Stimulated activated naive CD8-positive, alpha-beta T cell treated with anti-CD3 and anti-CD28 coated beads, Interleukin-15, amount 100 ng/mL, for 72 hours (primary cell): ENCODE measurements at regions not wholly inside any gene's neighbourhood (a gene's known extent, or its start where the extent isn't known, plus 50 kb on each side); places are given as distances from the start of the nearest gene placed in this dataset.

Experiments
- ATAC-seq: fragments of 150-1000 bp; cut with Tn5 transposase; 2 replicates; pipeline ENCODE4 v1.10.0; 2021; ENCODE audit warnings: mild to moderate bottlenecking, moderate library complexity
- DNase-seq, 2 donors: peaks; one replicate each; pipeline ENCODE4 v3.0.0; 2021 to 2022
- H3K27ac Mint-ChIP-seq, 2 donors: one replicate each; pipeline ENCODE4 v1.8.0; 2022; ENCODE audit warnings: mild to moderate bottlenecking in 2 of 2, mixed read lengths in 2 of 2, moderate library complexity in 2 of 2
- H3K27me3 Mint-ChIP-seq: one replicate; pipeline ENCODE4 v1.8.0; 2022; ENCODE audit warnings: mixed read lengths
- H3K4me1 Mint-ChIP-seq: one replicate; pipeline ENCODE4 v1.8.0; 2022; ENCODE audit warnings: mild to moderate bottlenecking, mixed read lengths
- H3K4me3 Mint-ChIP-seq, 2 donors: one replicate each; pipeline ENCODE4 v1.8.0; 2022; ENCODE audit warnings: mild to moderate bottlenecking in 2 of 2, mixed read lengths in 2 of 2, moderate library complexity in 1 of 2
- H3K9me3 Mint-ChIP-seq, 2 donors: one replicate each; pipeline ENCODE4 v1.8.0; 2022; ENCODE audit warnings: mixed read lengths in 2 of 2

- Mint-ChIP-seq H3K4me1 (peaks cover 90% of the 10 kb centered on the region), H3K4me3 (peak overlapping the region; percentile 70 to 73), H3K27ac (peak overlapping the region; percentile 7 to 82), H3K27me3 (no peaks in the 10 kb centered on the region), H3K9me3 (no peaks in the 10 kb centered on the region)
- ATAC-seq (no peak), DNase-seq (no peak)
Observed at GRCh38 chr17:77420095-77420803, 279.5 kb downstream of the SEC14L1 start.

DNA sequence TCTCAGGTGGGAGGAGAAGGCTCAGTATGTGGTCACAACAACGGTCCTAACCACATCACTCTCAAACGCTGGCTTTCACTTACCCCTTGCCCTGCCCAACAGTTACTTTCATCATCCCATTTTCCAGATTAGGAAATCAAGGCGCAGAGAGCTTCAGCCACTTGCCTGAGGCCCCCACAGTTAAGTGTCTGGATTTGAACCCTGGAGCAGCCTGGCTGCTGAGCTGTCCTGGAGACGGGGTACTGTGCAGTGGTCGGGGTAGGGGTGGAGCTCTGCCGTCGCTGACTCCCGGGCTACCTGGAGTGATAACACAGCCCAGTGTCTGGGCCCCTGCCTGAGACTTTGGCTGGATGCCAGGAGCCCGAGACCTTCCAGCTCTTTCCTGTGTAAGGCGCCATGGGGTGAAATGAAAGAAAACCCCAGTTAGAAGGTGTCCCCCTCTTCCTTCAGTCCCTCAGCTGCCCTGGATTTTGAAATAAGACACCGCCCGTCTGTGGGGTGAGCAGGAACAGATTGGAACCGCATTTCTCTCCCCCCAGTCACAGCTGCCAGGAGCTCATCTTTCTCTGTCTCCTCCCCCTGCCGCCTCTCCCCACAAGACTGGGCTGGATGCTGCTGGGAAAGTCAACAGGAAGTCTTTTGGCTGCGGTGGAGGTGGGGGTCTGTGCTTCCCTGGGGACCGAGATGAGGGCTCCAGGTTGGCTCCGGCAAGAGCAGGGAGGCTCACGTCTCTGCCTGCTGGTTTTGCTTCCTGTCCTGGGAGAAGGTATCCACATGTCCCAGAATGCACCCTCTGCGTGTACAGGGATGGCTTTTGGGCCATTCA, 280.2 kb downstream of the SEC14L1 start:
- Mint-ChIP-seq H3K4me1 (peaks cover 90% of the 10 kb centered on the region), H3K27ac (peak overlapping the region; percentile 82), H3K9me3 (no peaks in the 10 kb centered on the region), H3K4me3 (peak overlapping the region; percentile 70 to 73), H3K27me3 (no peaks in the 10 kb centered on the region)
- DNase-seq (peak; percentile 44 to 56), ATAC-seq (peak; percentile 76)

DNA sequence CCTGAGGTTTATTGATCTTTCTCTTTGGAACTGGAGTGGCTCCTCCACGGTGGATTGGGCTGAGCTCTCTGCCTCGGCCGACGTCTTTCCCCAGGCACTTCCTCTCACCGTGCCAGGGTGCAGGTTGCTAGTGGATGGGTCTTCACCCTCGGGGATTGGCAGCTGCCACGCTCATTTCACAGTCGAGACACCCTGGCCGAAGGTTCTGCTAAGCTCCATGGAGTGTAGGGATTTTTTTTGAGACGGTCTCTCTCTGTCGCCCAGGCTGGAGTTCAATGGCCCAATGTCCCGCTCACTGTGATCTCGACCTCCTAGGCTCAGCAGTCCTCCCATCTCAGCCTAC, 280.8 kb downstream of the SEC14L1 start:
- peak overlapping the region; percentile 82 for H3K27ac Mint-ChIP-seq
- peak overlapping the region; percentile 70 to 73 for H3K4me3 Mint-ChIP-seq
- no peaks in the 10 kb centered on the region for H3K9me3 Mint-ChIP-seq
- H3K4me1 Mint-ChIP-seq: peaks cover 90% of the 10 kb centered on the region
- DNase-seq (no peak), ATAC-seq (no peak)
- no peaks in the 10 kb centered on the region for H3K27me3 Mint-ChIP-seq

DNA sequence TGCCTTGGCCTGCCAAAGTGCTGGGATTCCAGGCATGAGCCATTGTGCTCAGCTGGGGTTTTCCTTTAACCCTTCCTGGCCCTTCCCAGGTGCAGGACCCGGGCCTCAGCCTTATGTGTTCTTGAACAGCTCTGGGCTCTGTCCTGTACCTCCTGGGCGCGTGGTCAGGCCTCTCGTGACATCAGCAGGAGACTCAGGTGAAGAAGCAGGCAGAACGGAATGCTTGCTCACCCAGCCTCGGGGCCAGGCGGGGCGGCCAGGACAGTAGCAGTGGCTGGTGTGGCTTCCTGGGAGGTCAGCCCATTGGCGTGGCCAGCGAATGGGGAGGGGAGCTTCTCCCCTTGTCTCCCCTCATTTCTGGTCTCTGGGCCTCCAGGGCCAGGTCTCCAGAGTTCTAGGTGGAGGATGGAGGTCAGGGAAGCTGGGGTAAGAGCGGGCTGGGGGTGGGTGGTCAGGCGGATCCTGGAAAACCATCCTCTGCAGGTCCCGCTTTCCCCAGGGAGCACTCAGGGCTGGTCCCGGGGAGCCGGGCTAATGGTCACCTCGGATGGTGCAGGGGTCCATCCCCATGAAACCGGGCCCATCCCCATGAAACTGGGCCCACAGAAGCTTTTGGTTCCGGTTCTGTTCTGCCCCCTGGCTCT, 281.5 kb downstream of the SEC14L1 start:
- H3K9me3 Mint-ChIP-seq: no peaks in the 10 kb centered on the region
- no peak for ATAC-seq
- peaks cover 90% of the 10 kb centered on the region for H3K4me1 Mint-ChIP-seq
- H3K4me3 Mint-ChIP-seq: peak overlapping the region in 1 of 2 donors; percentile 73
- H3K27me3 Mint-ChIP-seq: no peaks in the 10 kb centered on the region
- DNase-seq: no peak
- H3K27ac Mint-ChIP-seq: no peak overlapping the region

- Mint-ChIP-seq H3K9me3 (no peaks in the 10 kb centered on the region), H3K4me1 (peaks cover 94% of the 10 kb centered on the region), H3K4me3 (no peak overlapping the region), H3K27me3 (no peaks in the 10 kb centered on the region), H3K27ac (peak overlapping the region in 1 of 2 donors; percentile 40)
- DNase-seq (no peak), ATAC-seq (no peak)
Observed at GRCh38 chr17:77422748-77423113, 282.0 kb downstream of the SEC14L1 start.

DNA sequence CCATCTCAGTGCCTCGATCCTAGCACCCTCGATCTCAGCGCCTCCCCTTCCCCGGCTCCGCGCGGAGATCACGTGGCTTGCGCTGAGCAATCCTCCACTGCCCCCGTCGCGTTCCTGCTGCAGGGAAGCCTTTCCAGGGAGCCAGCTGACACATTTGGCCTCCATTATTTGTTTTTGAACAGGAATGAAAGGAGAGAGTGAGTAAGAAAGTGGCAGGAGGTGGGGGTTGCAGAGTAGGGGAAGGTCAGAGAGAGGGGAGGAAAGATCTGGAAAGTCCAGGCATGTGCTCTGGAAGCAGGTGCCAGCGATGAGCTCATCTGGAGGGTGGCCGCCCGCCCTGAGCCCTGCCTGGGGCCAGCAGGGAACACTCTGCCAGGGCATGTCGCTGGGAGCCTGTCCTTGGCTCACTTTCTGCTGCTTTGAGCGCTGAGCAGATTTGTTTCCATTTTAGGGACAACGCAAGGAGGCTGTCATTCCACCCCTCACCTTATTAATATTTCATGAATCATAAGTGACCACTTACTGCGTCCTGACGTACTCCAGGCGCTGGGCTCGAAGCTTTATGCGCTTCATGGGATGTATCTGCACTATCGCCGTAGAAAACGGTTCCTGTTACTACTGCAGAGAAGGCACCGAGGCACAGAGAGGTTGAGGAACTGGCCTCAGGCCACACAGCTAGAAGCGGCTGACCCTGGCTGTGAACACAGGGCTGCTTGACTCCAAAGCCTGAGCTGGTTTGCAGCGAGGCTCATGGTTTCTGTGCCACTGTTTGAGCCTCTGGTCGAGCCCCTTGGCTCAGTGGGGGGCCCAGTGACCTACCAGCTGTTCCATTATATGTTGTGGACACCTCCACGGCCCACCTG, 283.1 kb downstream of the SEC14L1 start:
- ATAC-seq (no peak), DNase-seq (no peak)
- Mint-ChIP-seq H3K4me3 (no peak overlapping the region), H3K27me3 (no peaks in the 10 kb centered on the region), H3K27ac (no peak overlapping the region), H3K9me3 (no peaks in the 10 kb centered on the region), H3K4me1 (peaks cover 99% of the 10 kb centered on the region)

DNA sequence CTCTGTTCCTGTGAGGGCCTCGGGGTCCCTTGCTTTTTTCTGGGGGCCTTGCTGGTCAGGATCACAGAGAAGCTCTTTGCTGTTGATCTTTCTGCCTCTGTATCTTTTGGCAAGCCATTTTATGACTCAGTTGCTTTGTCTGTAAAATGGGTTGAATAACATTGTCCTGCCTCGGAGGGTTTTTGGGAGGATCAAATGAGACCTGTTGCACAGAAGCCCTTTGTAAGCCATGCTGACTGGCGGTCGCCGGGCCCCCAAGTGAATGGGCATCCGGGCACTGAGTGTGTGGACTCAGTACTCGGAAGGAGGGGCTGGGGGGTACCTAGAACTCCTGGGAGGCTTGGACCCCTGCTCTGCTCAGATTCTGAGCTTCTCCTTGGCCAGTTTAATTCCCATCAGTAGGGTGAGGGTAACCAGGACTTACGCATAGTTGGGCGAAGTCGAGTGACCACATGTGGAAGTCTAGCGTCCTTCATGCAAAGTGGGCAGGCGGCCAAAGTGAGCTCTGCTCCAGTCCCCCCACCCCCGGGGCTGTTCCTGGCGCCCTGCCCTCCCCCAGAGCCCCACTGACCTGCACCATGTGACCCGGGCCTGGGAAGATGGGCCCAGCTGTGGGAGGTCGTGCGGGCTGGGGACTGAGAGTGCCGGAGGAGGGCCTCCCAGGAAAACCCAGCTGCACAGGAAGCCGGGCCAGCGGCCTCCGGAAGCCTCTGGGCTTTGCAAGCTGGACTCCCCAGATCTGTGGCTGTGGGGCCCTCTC, 284.0 kb downstream of the SEC14L1 start:
- H3K27me3 Mint-ChIP-seq: no peaks in the 10 kb centered on the region
- H3K27ac Mint-ChIP-seq: peak overlapping the region; percentile 33 to 42
- no peak for ATAC-seq
- peak overlapping the region in 1 of 2 donors; percentile 75 for H3K4me3 Mint-ChIP-seq
- H3K4me1 Mint-ChIP-seq: peaks cover 99% of the 10 kb centered on the region
- DNase-seq: no peak
- H3K9me3 Mint-ChIP-seq: no peaks in the 10 kb centered on the region

DNA sequence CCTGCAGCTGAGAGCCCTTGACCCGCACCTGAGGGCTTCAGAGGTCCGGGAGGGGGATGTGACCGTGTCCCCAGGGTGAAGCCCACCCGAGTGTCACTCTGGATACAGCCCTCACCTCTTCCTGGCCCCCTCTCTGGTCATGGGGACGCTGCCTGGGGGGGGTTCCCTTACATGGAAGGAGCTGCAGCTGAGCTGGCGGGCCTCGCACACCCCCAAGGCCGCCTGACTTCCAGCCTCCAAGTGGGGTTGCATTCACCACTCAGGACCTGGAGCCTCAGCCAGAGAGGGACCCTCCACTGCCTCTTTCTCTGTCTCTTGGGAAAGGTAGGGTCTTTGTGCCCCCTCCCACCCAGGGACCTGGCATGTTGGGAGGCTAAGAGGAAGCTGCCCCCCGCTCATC, 284.6 kb downstream of the SEC14L1 start:
- peak overlapping the region in 1 of 2 donors; percentile 33 for H3K27ac Mint-ChIP-seq
- H3K4me1 Mint-ChIP-seq: peaks cover 99% of the 10 kb centered on the region
- no peaks in the 10 kb centered on the region for H3K9me3 Mint-ChIP-seq
- no peak for DNase-seq
- H3K4me3 Mint-ChIP-seq: peak overlapping the region; percentile 58 to 75
- no peaks in the 10 kb centered on the region for H3K27me3 Mint-ChIP-seq
- no peak for ATAC-seq

- Mint-ChIP-seq H3K4me1 (peaks cover 99% of the 10 kb centered on the region), H3K27ac (peak overlapping the region; percentile 52 to 78), H3K27me3 (no peaks in the 10 kb centered on the region), H3K9me3 (no peaks in the 10 kb centered on the region), H3K4me3 (peak overlapping the region; percentile 68 to 75)
- peak; percentile 46 to 63 for DNase-seq
- peak; percentile 78 for ATAC-seq
Observed at GRCh38 chr17:77425791-77426641, 285.2 kb downstream of the SEC14L1 start.

GRCh38 chr17:77426676-77427386, 286.1 kb downstream of the SEC14L1 start:
- Mint-ChIP-seq H3K27me3 (no peaks in the 10 kb centered on the region), H3K27ac (peak overlapping the region; percentile 55 to 72), H3K9me3 (no peaks in the 10 kb centered on the region), H3K4me3 (peak overlapping the region; percentile 68 to 75), H3K4me1 (peaks cover 99% of the 10 kb centered on the region)
- DNase-seq (no peak), ATAC-seq (peak; percentile 55)

GRCh38 chr17:77427391-77427991, 286.7 kb downstream of the SEC14L1 start:
- Mint-ChIP-seq H3K9me3 (no peaks in the 10 kb centered on the region), H3K27me3 (no peaks in the 10 kb centered on the region), H3K4me3 (no peak overlapping the region), H3K27ac (peak overlapping the region in 1 of 2 donors; percentile 28), H3K4me1 (peaks cover 99% of the 10 kb centered on the region)
- no peak for ATAC-seq
- no peak for DNase-seq

- Mint-ChIP-seq H3K4me1 (peaks cover 99% of the 10 kb centered on the region), H3K27me3 (no peaks in the 10 kb centered on the region), H3K9me3 (no peaks in the 10 kb centered on the region), H3K4me3 (peak overlapping the region in 1 of 2 donors; percentile 40), H3K27ac (peak overlapping the region in 1 of 2 donors; percentile 62)
- DNase-seq (no peak), ATAC-seq (no peak)
Observed at GRCh38 chr17:77428020-77428748, 287.4 kb downstream of the SEC14L1 start.
